AML-193 (cell line): ENCODE measurements at regions not wholly inside any gene's neighbourhood (a gene's known extent, or its start where the extent isn't known, plus 50 kb on each side); places are given as distances from the start of the nearest gene placed in this dataset.
"Not testable (repeated sequence)": the region's sequence is repeated elsewhere in the genome, so short reads cannot be mapped to it uniquely, and the experiment has no call there.

Experiments used
- DNase-seq, 2 experiments: peaks; one replicate each; lab custom pipeline; 2025; lab: John Stamatoyannopoulos, UW

GRCh38 chr7:27418541-27418940 is 175.9 kb downstream of the EVX1 start:
- DNase-seq, result no peak

- DNase-seq, result no peak
Measured at GRCh38 chr7:27419581-27420177, 177.1 kb downstream of the EVX1 start.

GRCh38 chr7:27420702-27421101 is 178.1 kb downstream of the EVX1 start:
- DNase-seq, result no peak

GRCh38 chr7:27423290-27423689 is 180.7 kb downstream of the EVX1 start:
- DNase-seq, result no peak

- no peak for DNase-seq
Measured at GRCh38 chr7:27423821-27424220, 181.2 kb downstream of the EVX1 start.

GRCh38 chr7:27424231-27424630 is 181.6 kb downstream of the EVX1 start:
- no peak for DNase-seq

- DNase-seq, result no peak
Measured at GRCh38 chr7:27424749-27425148, 182.1 kb downstream of the EVX1 start.

GRCh38 chr7:27427416-27427815 is 184.8 kb downstream of the EVX1 start:
- DNase-seq, result no peak

GRCh38 chr7:27430105-27430504 is 187.5 kb downstream of the EVX1 start:
- no peak for DNase-seq

- DNase-seq, result no peak
Measured at GRCh38 chr7:27431465-27431864, 188.9 kb downstream of the EVX1 start.

- no peak for DNase-seq
Measured at GRCh38 chr7:27433581-27433980, 191.0 kb downstream of the EVX1 start.

- DNase-seq, result no peak
Measured at GRCh38 chr7:27434756-27435400, 192.3 kb downstream of the EVX1 start.

- DNase-seq, result no peak
Measured at GRCh38 chr7:27435461-27435860, 192.9 kb downstream of the EVX1 start.

- no peak for DNase-seq
Measured at GRCh38 chr7:27438881-27439589, 196.4 kb downstream of the EVX1 start.

- DNase-seq, result no peak
Measured at GRCh38 chr7:27442455-27442854, 199.9 kb downstream of the EVX1 start.

- not testable (repeated sequence) for DNase-seq
Measured at GRCh38 chr7:27449046-27449445, 206.4 kb downstream of the EVX1 start.

GRCh38 chr7:27453702-27454405 is 208.8 kb downstream of the HIBADH start:
- no peak for DNase-seq

- not testable (repeated sequence) for DNase-seq
Measured at GRCh38 chr7:27457120-27457519, 205.6 kb downstream of the HIBADH start.

- not testable (repeated sequence) for DNase-seq
Measured at GRCh38 chr7:27457603-27458565, 204.8 kb downstream of the HIBADH start.

GRCh38 chr7:27459021-27459730 is 203.5 kb downstream of the HIBADH start:
- DNase-seq, result no peak

GRCh38 chr7:27459731-27460053 is 203.0 kb downstream of the HIBADH start:
- no peak for DNase-seq
